ENCODE measurements at regions not wholly inside any gene's neighbourhood (a gene's known extent, or its start where the extent isn't known, plus 50 kb on each side); places are given as distances from the start of the nearest gene placed in this dataset.

- Histone ChIP-seq H3K27me3 (ENCODE audit: insufficient read depth, low read depth, low read length) (no peaks in the 10 kb centered on the region), H3K79me2 (replicated peaks; ENCODE audit: insufficient read depth, low read length) (no peaks in the 10 kb centered on the region), H3K9me3 (ENCODE audit: low read length) (no peaks in the 10 kb centered on the region), H3K4me3 (ENCODE audit: low read length) (no peak overlapping the region), H3K36me3 (ENCODE audit: insufficient read depth, low read length) (no peaks in the 10 kb centered on the region), H3F3A (ENCODE audit: insufficient read depth, low read length, poor library complexity, severe bottlenecking) (no peaks in the 10 kb centered on the region), H2AFZ (ENCODE audit: low read depth, low read length) (no peak overlapping the region), H4K20me1 (ENCODE audit: insufficient read depth) (no peaks in the 10 kb centered on the region), H3K9ac (ENCODE audit: low read length) (no peak overlapping the region), H3K27ac (ENCODE audit: low read length) (no peak overlapping the region), H3K9me2 (ENCODE audit: insufficient read depth, low read length) (no peaks in the 10 kb centered on the region), H3K4me2 (ENCODE audit: low read length) (no peak overlapping the region)
- TF ChIP-seq, protein P1, sequence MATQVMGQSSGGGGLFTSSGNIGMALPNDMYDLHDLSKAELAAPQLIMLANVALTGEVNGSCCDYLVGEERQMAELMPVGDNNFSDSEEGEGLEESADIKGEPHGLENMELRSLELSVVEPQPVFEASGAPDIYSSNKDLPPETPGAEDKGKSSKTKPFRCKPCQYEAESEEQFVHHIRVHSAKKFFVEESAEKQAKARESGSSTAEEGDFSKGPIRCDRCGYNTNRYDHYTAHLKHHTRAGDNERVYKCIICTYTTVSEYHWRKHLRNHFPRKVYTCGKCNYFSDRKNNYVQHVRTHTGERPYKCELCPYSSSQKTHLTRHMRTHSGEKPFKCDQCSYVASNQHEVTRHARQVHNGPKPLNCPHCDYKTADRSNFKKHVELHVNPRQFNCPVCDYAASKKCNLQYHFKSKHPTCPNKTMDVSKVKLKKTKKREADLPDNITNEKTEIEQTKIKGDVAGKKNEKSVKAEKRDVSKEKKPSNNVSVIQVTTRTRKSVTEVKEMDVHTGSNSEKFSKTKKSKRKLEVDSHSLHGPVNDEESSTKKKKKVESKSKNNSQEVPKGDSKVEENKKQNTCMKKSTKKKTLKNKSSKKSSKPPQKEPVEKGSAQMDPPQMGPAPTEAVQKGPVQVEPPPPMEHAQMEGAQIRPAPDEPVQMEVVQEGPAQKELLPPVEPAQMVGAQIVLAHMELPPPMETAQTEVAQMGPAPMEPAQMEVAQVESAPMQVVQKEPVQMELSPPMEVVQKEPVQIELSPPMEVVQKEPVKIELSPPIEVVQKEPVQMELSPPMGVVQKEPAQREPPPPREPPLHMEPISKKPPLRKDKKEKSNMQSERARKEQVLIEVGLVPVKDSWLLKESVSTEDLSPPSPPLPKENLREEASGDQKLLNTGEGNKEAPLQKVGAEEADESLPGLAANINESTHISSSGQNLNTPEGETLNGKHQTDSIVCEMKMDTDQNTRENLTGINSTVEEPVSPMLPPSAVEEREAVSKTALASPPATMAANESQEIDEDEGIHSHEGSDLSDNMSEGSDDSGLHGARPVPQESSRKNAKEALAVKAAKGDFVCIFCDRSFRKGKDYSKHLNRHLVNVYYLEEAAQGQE (IDR thresholded peaks at IDR 0.05; ENCODE audit: borderline replicate concordance) = no peak
- no peak for TF ChIP-seq EP300 (conservative IDR thresholded peaks at IDR 0.05; ENCODE audit: poor library complexity, severe bottlenecking)
- no peak for TF ChIP-seq CTCF (IDR thresholded peaks at IDR 0.05; ENCODE audit: poor library complexity, severe bottlenecking)
- TF ChIP-seq RAD21 (conservative IDR thresholded peaks at IDR 0.05) = no peak
- no peak for TF ChIP-seq EZH2 (IDR thresholded peaks at IDR 0.05; ENCODE audit: borderline replicate concordance, insufficient read depth, low read length, poor library complexity, severe bottlenecking)
- TF ChIP-seq SMC3 (conservative IDR thresholded peaks at IDR 0.05; ENCODE audit: poor library complexity) = no peak
- TF ChIP-seq MXI1 (conservative IDR thresholded peaks at IDR 0.05; ENCODE audit: poor library complexity, severe bottlenecking) = no peak
- no peak for TF ChIP-seq POLR2AphosphoS5 (IDR thresholded peaks at IDR 0.05)
- no peak for TF ChIP-seq TAF1 (IDR thresholded peaks at IDR 0.05; ENCODE audit: low read depth)
These were observed 50.5 kb upstream of the SH3PXD2B start for GRCh38 chr5:172504701-172505402.

DNA sequence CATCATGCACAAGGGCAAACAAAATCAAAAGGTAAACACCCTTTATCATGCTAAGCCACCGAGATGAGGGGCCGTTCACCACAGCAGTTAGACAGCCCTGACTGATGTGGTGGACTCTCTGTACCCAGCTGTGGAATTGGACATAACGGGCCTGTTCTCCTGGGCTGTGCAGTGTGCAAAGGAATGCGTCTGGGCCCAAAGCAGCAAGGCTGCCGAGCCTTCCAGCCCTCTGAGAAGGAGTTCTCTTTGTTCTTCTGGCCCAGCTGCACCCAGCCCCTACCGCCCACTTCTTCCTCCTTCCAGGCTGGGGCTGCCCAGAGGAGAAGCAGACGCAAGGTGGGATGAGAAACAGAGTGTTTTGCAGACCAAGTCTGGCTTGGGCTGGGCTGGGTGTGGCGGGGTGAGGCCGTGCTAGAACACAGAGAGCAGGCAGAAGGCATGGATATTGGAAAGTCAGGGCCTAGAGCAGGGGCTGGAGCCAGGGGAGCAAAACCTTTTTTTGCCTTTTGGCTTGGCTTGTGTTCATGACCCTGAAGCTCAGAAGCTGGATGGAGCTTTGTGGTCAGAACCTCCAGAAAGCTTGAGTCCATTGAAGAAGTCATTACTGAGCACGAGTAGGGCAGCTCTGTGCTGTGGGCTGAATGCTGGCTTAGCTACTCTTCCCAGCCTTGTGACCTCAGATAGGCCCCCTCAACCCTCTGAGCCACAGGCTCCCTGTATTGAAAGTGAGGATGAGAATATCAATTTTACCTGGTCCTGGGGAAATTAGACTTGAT, 49.8 kb upstream of the SH3PXD2B start:
- H3F3A ChIP-seq (ENCODE audit: insufficient read depth, low read length, poor library complexity, severe bottlenecking) = no peaks in the 10 kb centered on the region
- no peak overlapping the region for H3K9ac ChIP-seq (ENCODE audit: low read length)
- H3K9me3 ChIP-seq (ENCODE audit: low read length) = no peaks in the 10 kb centered on the region
- H3K4me2 ChIP-seq (ENCODE audit: low read length) = no peak overlapping the region
- H3K27me3 ChIP-seq (ENCODE audit: insufficient read depth, low read depth, low read length) = no peaks in the 10 kb centered on the region
- no peaks in the 10 kb centered on the region for H3K9me2 ChIP-seq (ENCODE audit: insufficient read depth, low read length)
- H3K36me3 ChIP-seq (ENCODE audit: insufficient read depth, low read length) = no peaks in the 10 kb centered on the region
- no peak overlapping the region for H3K27ac ChIP-seq (ENCODE audit: low read length)
- no peak for TF ChIP-seq TAF1 (IDR thresholded peaks at IDR 0.05; ENCODE audit: low read depth)
- TF ChIP-seq SMC3 (conservative IDR thresholded peaks at IDR 0.05; ENCODE audit: poor library complexity) = no peak
- no peak for TF ChIP-seq EZH2 (IDR thresholded peaks at IDR 0.05; ENCODE audit: borderline replicate concordance, insufficient read depth, low read length, poor library complexity, severe bottlenecking)
- TF ChIP-seq RAD21 (conservative IDR thresholded peaks at IDR 0.05) = no peak
- TF ChIP-seq MXI1 (conservative IDR thresholded peaks at IDR 0.05; ENCODE audit: poor library complexity, severe bottlenecking) = no peak
- TF ChIP-seq EP300 (conservative IDR thresholded peaks at IDR 0.05; ENCODE audit: poor library complexity, severe bottlenecking) = no peak
- TF ChIP-seq, protein P1 (IDR thresholded peaks at IDR 0.05; ENCODE audit: borderline replicate concordance) = no peak
- H2AFZ ChIP-seq (ENCODE audit: low read depth, low read length) = no peak overlapping the region
- H3K4me3 ChIP-seq (ENCODE audit: low read length) = no peak overlapping the region
- no peaks in the 10 kb centered on the region for H4K20me1 ChIP-seq (ENCODE audit: insufficient read depth)
- no peaks in the 10 kb centered on the region for H3K79me2 ChIP-seq (replicated peaks; ENCODE audit: insufficient read depth, low read length)

Data from neural cell (in vitro differentiated cells).